Sigmoid colon (tissue), 6 donors: ENCODE measurements at regions not wholly inside any gene's neighbourhood (a gene's known extent, or its start where the extent isn't known, plus 50 kb on each side); places are given as distances from the start of the nearest gene placed in this dataset.

Source experiments
- DNase-seq: peaks from one replicate; pipeline ENCODE4 v3.0.0-alpha.2; 2019
- H3K27ac ChIP-seq, 4 donors: fragments of 200-600 bp; sonication (generic); one replicate each; pipeline ENCODE4 v1.5.1; 2016 to 2019; ENCODE audit warnings: mild to moderate bottlenecking in 1 of 4
- H3K27me3 ChIP-seq, 3 donors: fragments of 200-600 bp; sonication (generic); one replicate each; pipeline ENCODE4 v1.5.1; 2019; ENCODE audit warnings: mild to moderate bottlenecking in 1 of 3
- H3K36me3 ChIP-seq, 4 donors: fragments of 200-600 bp; sonication (generic); one replicate each; pipeline ENCODE4 v1.5.1; 2016 to 2019
- H3K4me1 ChIP-seq, 4 donors: fragments of 200-600 bp; sonication (generic); one replicate each; pipeline ENCODE4 v1.5.1; 2017 to 2019
- H3K4me3 ChIP-seq, 4 donors: fragments of 200-600 bp; sonication (generic); one replicate each; pipeline ENCODE4 v1.5.1; 2017 to 2019; ENCODE audit warnings: mild to moderate bottlenecking in 2 of 4, moderate library complexity in 1 of 4
- H3K9me3 ChIP-seq, 4 donors: fragments of 200-600 bp in 3 of 4; sonication (generic) in 3 of 4; one replicate each; pipeline versions ENCODE4 v1.5.1 to v1.6.1; 2013 to 2019
- EP300 ChIP-seq, 4 donors: sonication (generic); formaldehyde crosslinking; IDR thresholded peaks; one replicate each; pipeline ENCODE4 v1.6.1; 2017; ENCODE audit warnings: antibody characterized with exemption in 4 of 4
- POLR2A ChIP-seq, 2 donors: fragments of 450-650 bp; IDR thresholded peaks; one replicate each; pipeline ENCODE4 v1.6.1; 2016; ENCODE audit warnings: antibody characterized with exemption in 2 of 2, mild to moderate bottlenecking in 2 of 2, moderate library complexity in 2 of 2
- POLR2AphosphoS5 ChIP-seq, 4 donors: sonication (generic); formaldehyde crosslinking; IDR thresholded peaks; one replicate each; pipeline ENCODE4 v1.6.1; 2017; ENCODE audit warnings: antibody characterized with exemption in 4 of 4
- WGBS, 2 donors: extraction: QIAGEN DNeasy Blood & Tissue Kit; methylation state at CpG; one replicate each; pipeline ENCODE4 v1.1.7; 2013; 5-methylcytosine and 5-hydroxymethylcytosine counted together
- intact Hi-C: fragments of 100-400 bp; cut with DNase I; formaldehyde crosslinking; loops from one replicate; pipeline ENCODE4 v1.15.1; 2023
- TF ChIP-seq, protein P1 (sequence below), 4 experiments: fragments of 450-650 bp in 3 of 4; fragments of 200-600 bp in 1 of 4; IDR thresholded peaks; one replicate each; pipeline ENCODE4 v1.5.1; 2016 to 2019; ENCODE audit warnings: antibody characterized with exemption in 4 of 4, mild to moderate bottlenecking in 3 of 4, moderate library complexity in 2 of 4
- donor health status: healthy with polysubstance abuse.
- donor health status: healthy.

DNA sequence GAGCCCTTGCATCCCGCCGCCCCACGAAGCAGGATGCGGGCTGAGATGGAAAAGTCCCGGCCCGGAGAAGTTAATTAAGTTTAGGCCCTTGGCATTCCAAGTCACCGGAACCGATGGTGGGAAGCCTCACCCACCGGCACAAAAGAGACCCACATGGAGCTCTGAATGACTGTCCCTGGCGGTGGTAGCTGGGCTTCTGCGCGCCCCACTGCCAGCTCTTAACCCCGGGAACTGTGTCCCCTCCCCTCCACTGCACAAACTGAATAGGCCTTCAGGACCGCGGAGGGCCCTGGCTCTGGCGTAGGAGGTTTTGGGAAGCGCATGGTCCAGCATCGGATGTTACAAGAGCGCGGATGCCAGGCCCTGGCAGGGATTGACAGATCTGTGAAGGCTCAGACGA lies 291.1 kb upstream of the TUT7 start:
- DNase-seq = no peak
- no peak overlapping the region for H3K4me3 ChIP-seq
- peaks cover 0 to 5% (median 4%) of the 10 kb centered on the region in 4 donors for H3K4me1 ChIP-seq
- H3K9me3 ChIP-seq = no peaks in the 10 kb centered on the region
- no peak overlapping the region for H3K27ac ChIP-seq
- TF ChIP-seq POLR2AphosphoS5 (IDR thresholded peaks at IDR 0.05) (no peak), POLR2A (IDR thresholded peaks at IDR 0.05) (no peak), EP300 (IDR thresholded peaks at IDR 0.05) (no peak)
- TF ChIP-seq, protein P1, sequence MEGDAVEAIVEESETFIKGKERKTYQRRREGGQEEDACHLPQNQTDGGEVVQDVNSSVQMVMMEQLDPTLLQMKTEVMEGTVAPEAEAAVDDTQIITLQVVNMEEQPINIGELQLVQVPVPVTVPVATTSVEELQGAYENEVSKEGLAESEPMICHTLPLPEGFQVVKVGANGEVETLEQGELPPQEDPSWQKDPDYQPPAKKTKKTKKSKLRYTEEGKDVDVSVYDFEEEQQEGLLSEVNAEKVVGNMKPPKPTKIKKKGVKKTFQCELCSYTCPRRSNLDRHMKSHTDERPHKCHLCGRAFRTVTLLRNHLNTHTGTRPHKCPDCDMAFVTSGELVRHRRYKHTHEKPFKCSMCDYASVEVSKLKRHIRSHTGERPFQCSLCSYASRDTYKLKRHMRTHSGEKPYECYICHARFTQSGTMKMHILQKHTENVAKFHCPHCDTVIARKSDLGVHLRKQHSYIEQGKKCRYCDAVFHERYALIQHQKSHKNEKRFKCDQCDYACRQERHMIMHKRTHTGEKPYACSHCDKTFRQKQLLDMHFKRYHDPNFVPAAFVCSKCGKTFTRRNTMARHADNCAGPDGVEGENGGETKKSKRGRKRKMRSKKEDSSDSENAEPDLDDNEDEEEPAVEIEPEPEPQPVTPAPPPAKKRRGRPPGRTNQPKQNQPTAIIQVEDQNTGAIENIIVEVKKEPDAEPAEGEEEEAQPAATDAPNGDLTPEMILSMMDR (IDR thresholded peaks at IDR 0.05) = no peak
- 91% methylated on average over 21 of the region's 21 CpGs for WGBS, 2 donors
- H3K36me3 ChIP-seq = no peaks in the 10 kb centered on the region
- intact Hi-C loops = no loop called here
- H3K27me3 ChIP-seq = no peaks in the 10 kb centered on the region

DNA sequence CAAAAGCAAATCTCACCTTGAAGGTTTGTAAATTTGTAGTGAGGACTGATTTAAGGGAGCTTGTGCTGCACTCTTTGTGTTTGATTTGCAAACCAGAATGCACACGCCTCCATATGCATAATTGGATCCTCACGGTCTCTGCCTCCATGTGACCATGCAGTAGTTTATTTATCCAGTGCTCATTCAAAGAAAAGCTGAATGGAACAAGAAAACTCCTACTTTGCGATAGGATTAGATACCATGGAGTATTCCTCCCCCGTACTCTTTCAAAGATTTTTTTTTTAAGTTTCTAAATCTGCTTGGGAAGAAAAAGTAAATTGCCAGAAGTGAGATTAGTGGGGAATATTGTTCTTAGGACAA lies 290.4 kb upstream of the TUT7 start:
- no peak for DNase-seq
- Histone ChIP-seq H3K4me3 (no peak overlapping the region), H3K9me3 (no peaks in the 10 kb centered on the region), H3K27ac (no peak overlapping the region), H3K27me3 (no peaks in the 10 kb centered on the region), H3K36me3 (no peaks in the 10 kb centered on the region), H3K4me1 (peaks cover 0 to 12% (median 10%) of the 10 kb centered on the region in 4 donors)
- TF ChIP-seq POLR2AphosphoS5 (IDR thresholded peaks at IDR 0.05) = no peak
- TF ChIP-seq, protein P1 (IDR thresholded peaks at IDR 0.05) = no peak
- TF ChIP-seq POLR2A (IDR thresholded peaks at IDR 0.05) = no peak
- no peak for TF ChIP-seq EP300 (IDR thresholded peaks at IDR 0.05)
- 70 to 87% methylated on average over 4 of the region's 4 CpGs for WGBS, 2 donors
- intact Hi-C loops = no loop called here

DNA sequence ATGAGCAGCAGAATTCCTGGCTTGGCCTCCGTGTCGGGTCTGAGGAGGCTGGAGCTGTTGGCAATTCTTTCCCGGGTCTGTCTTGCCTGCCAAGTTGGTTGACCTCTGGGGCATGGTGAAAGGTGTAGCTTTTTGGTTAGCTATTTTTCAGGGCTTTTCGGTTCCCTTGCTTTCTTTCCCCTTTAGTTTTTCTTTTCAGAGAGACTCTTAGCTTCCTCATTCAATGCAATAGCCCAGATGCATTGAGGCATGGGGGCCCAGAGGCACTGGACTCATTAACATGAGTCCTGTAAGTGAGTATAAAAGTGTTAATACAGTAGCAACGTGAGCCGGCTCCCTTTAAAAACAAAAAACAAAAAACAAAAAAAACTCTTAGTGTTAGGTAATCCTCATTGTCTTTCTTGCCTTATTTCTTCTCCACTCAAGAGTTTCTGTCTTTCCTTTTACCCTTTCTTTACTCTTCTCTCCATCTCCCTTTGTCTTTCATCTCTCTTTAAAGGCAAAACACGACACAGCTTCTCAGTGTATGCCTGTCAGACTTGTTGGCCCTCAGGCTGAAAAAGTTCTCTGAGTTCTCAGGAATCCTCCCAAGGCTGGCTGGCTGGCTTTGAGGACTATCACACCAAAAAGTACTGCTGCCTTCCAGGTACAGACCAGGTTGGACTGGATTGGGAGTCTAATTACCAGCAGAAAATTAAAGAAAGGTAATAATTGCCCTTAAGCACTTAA lies 289.9 kb upstream of the TUT7 start:
- no peaks in the 10 kb centered on the region for H3K36me3 ChIP-seq
- peaks cover 0 to 13% (median 12%) of the 10 kb centered on the region in 4 donors for H3K4me1 ChIP-seq
- H3K27me3 ChIP-seq = no peaks in the 10 kb centered on the region
- no peak overlapping the region for H3K4me3 ChIP-seq
- no peak overlapping the region for H3K27ac ChIP-seq
- DNase-seq = no peak
- intact Hi-C loops = no loop called here
- no peak for TF ChIP-seq EP300 (IDR thresholded peaks at IDR 0.05)
- TF ChIP-seq POLR2AphosphoS5 (IDR thresholded peaks at IDR 0.05) = no peak
- TF ChIP-seq, protein P1 (IDR thresholded peaks at IDR 0.05) = no peak
- no peak for TF ChIP-seq POLR2A (IDR thresholded peaks at IDR 0.05)
- 82 to 86% methylated on average over 7 of the region's 7 CpGs for WGBS, 2 donors
- H3K9me3 ChIP-seq = no peaks in the 10 kb centered on the region

DNA sequence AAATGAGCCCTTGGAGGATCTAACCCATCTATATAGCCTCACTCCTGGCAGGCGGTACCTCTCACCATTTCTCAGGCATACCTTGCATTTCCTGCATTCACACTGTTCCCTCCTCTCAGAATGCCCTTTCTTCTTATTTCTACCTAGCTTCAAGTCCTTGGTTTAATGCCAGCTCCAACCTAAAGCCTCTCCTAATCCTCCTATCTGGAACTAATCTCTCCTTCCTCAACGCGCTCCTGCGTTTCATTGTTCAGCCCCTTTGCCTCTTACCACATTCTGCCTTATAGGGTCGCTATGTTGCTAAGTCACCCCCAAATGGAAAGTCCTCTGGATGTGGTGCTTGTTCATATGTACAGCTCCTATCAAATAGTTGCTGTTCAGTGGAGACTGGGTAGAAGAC lies 288.5 kb upstream of the TUT7 start:
- no peak for TF ChIP-seq EP300 (IDR thresholded peaks at IDR 0.05)
- TF ChIP-seq, protein P1 (IDR thresholded peaks at IDR 0.05) = no peak
- TF ChIP-seq POLR2A (IDR thresholded peaks at IDR 0.05) = no peak
- TF ChIP-seq POLR2AphosphoS5 (IDR thresholded peaks at IDR 0.05) = no peak
- H3K4me1 ChIP-seq = peaks cover 0 to 13% (median 12%) of the 10 kb centered on the region in 4 donors
- 92 to 95% methylated on average over 5 of the region's 5 CpGs for WGBS, 2 donors
- H3K27me3 ChIP-seq = no peaks in the 10 kb centered on the region
- intact Hi-C loops = no loop called here
- no peak for DNase-seq
- no peak overlapping the region for H3K4me3 ChIP-seq
- H3K9me3 ChIP-seq = no peaks in the 10 kb centered on the region
- no peaks in the 10 kb centered on the region for H3K36me3 ChIP-seq
- no peak overlapping the region for H3K27ac ChIP-seq

DNA sequence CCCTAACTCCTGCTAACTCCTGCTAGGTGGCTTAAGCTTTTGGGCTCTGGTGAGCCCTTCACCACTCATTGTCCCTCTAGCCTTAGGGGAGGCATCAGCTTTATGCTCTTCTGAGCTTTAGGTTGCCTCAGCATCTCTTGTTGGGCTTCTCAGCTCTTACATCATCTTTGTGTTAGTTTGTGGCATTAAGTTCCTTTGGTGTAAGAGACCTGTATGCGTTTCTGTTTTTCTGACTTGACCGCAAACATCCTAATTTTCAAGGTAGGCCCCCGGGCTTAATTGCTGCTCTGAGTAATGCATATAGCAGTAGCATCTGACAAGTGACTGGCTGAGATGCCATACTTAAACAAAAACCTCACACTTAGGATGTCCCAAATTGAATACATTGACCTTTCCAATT lies 287.8 kb upstream of the TUT7 start:
- no peaks in the 10 kb centered on the region for H3K9me3 ChIP-seq
- H3K4me1 ChIP-seq = peaks cover 0 to 18% (median 13%) of the 10 kb centered on the region in 4 donors
- no peak overlapping the region for H3K4me3 ChIP-seq
- H3K36me3 ChIP-seq = no peaks in the 10 kb centered on the region
- H3K27ac ChIP-seq = no peak overlapping the region
- TF ChIP-seq POLR2AphosphoS5 (IDR thresholded peaks at IDR 0.05) = no peak
- TF ChIP-seq, protein P1 (IDR thresholded peaks at IDR 0.05) = no peak
- no peak for TF ChIP-seq EP300 (IDR thresholded peaks at IDR 0.05)
- no peak for TF ChIP-seq POLR2A (IDR thresholded peaks at IDR 0.05)
- H3K27me3 ChIP-seq = no peaks in the 10 kb centered on the region
- WGBS, 2 donors = 83 to 94% methylated on average over 3 of the region's 3 CpGs
- intact Hi-C loops = no loop called here
- no peak for DNase-seq
